ENCODE measurements at regions not wholly inside any gene's neighbourhood (a gene's known extent, or its start where the extent isn't known, plus 50 kb on each side); places are given as distances from the start of the nearest gene placed in this dataset.
"Not testable (repeated sequence)": the region's sequence is repeated elsewhere in the genome, so short reads cannot be mapped to it uniquely, and the experiment has no call there.

GRCh38 chr10:114872519-114873087 is 51.0 kb downstream of the FHIP2A start:
- DNase-seq (ENCODE audit: low read depth in 4 of 4, low spot score in 1 of 4), result no peak

- DNase-seq (ENCODE audit: low read depth in 4 of 4, low spot score in 1 of 4), result no peak
Observed at GRCh38 chr10:114874827-114875411, 53.3 kb downstream of the FHIP2A start.

GRCh38 chr10:114875590-114876081 is 54.1 kb downstream of the FHIP2A start:
- not testable (repeated sequence) for DNase-seq (ENCODE audit: low read depth in 4 of 4, low spot score in 1 of 4)

GRCh38 chr10:114876169-114876568 is 54.6 kb downstream of the FHIP2A start:
- no peak for DNase-seq (ENCODE audit: low read depth in 4 of 4, low spot score in 1 of 4)

GRCh38 chr10:114876602-114877300 is 55.2 kb downstream of the FHIP2A start:
- peak in 1 of 4 experiments; percentile 25 for DNase-seq (ENCODE audit: low read depth in 4 of 4, low spot score in 1 of 4)

- DNase-seq (ENCODE audit: low read depth in 4 of 4, low spot score in 1 of 4), result no peak
Observed at GRCh38 chr10:114877301-114877644, 55.7 kb downstream of the FHIP2A start.

GRCh38 chr10:114879093-114879492 is 57.5 kb downstream of the FHIP2A start:
- no peak for DNase-seq (ENCODE audit: low read depth in 4 of 4, low spot score in 1 of 4)

GRCh38 chr10:114879541-114880158 is 58.1 kb downstream of the FHIP2A start:
- DNase-seq (ENCODE audit: low read depth in 4 of 4, low spot score in 1 of 4), result peak in 1 of 4 experiments; percentile 21

- DNase-seq (ENCODE audit: low read depth in 4 of 4, low spot score in 1 of 4), result no peak
Observed at GRCh38 chr10:114881417-114881816, 56.6 kb upstream of the TRUB1 start.

- no peak for DNase-seq (ENCODE audit: low read depth in 4 of 4, low spot score in 1 of 4)
Observed at GRCh38 chr10:114881901-114882300, 56.1 kb upstream of the TRUB1 start.

GRCh38 chr10:114885443-114885842 is 52.6 kb upstream of the TRUB1 start:
- DNase-seq (ENCODE audit: low read depth in 4 of 4, low spot score in 1 of 4), result no peak

All from stimulated activated CD4-positive, alpha-beta T cell treated with anti-CD3 and anti-CD28 coated beads, Interleukin-1b, Interleukin-23, amount 100 ng/mL, for 24 hours (primary cell).